Osteoblast (primary cell): ENCODE measurements at regions not wholly inside any gene's neighbourhood (a gene's known extent, or its start where the extent isn't known, plus 50 kb on each side); places are given as distances from the start of the nearest gene placed in this dataset.

Source experiments
- DNase-seq: peaks from one replicate; pipeline ENCODE4 v3.0.0; 2011; ENCODE audit warnings: low spot score, mixed read lengths; ENCODE audit not compliant: insufficient read length; ENCODE audit errors: missing footprints
- H2AFZ ChIP-seq: 2 replicates; pipeline ENCODE4 v1.6.0; 2011; ENCODE audit warnings: mild to moderate bottlenecking, low read length
- H3K27ac ChIP-seq: 2 replicates; pipeline ENCODE4 v1.5.1; 2011; ENCODE audit warnings: mild to moderate bottlenecking, low read depth, low read length, moderate library complexity
- H3K27me3 ChIP-seq: 2 replicates; pipeline ENCODE4 v1.6.0; 2012; ENCODE audit warnings: mild to moderate bottlenecking, control low read depth, inconsistent platforms, low read length, moderate library complexity; ENCODE audit not compliant: insufficient read depth
- H3K36me3 ChIP-seq: 2 replicates; pipeline ENCODE4 v1.5.1; 2011; ENCODE audit warnings: mild to moderate bottlenecking, low read length, control low read depth, moderate library complexity; ENCODE audit not compliant: insufficient read depth
- H3K4me1 ChIP-seq: 2 replicates; pipeline ENCODE4 v1.5.1; 2011; ENCODE audit warnings: mild to moderate bottlenecking, low read length, control low read depth, moderate library complexity; ENCODE audit not compliant: insufficient read depth
- H3K4me2 ChIP-seq: 2 replicates; pipeline ENCODE4 v1.6.0; 2011; ENCODE audit warnings: mild to moderate bottlenecking, low read length; ENCODE audit not compliant: insufficient read depth
- H3K4me3 ChIP-seq: fragments of 200-600 bp; sonication (generic); 3 replicates; pipeline ENCODE4 v1.5.1; 2012; ENCODE audit warnings: mild to moderate bottlenecking, low read length, inconsistent platforms; ENCODE audit not compliant: insufficient read depth
- H3K79me2 ChIP-seq: 2 replicates; pipeline ENCODE4 v1.6.0; 2012; ENCODE audit warnings: mild to moderate bottlenecking, low read length, control low read depth, inconsistent platforms; ENCODE audit not compliant: insufficient read depth
- H3K9me3 ChIP-seq: 2 replicates; pipeline ENCODE4 v1.5.1; 2011; ENCODE audit warnings: low read depth, low read length, control low read depth
- H4K20me1 ChIP-seq: 2 replicates; pipeline ENCODE4 v1.6.0; 2012; ENCODE audit warnings: mild to moderate bottlenecking, low read length, control low read depth; ENCODE audit not compliant: insufficient read depth
- TF ChIP-seq, protein P1 (sequence below): IDR thresholded peaks from 2 replicates; pipeline ENCODE4 v1.5.1; 2011; ENCODE audit warnings: mild to moderate bottlenecking, low read depth, low read length, moderate library complexity; ENCODE audit errors: extremely low read depth

DNA sequence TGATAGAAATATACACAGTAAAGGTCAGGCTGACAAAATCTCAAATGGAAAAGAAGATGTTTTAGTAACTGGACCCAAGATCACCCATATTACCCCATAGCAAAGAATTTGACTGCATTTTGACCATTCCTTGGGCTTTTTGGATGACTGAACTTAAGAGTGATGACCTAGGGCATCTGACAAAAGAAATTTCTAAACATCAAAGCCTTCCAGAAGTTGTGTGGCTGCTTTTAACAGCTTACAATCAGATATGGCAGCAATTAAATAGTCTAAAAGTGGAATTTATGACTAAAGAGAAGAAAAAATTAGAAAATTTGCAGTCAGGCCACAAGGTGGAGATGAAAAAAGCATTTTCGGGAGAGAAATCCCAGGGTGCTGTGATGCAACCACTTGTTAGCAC lies 563.0 kb downstream of the RERGL start:
- Histone ChIP-seq H3K27me3 (no peaks in the 10 kb centered on the region), H3K4me2 (no peak overlapping the region), H3K36me3 (no peaks in the 10 kb centered on the region), H3K9me3 (no peaks in the 10 kb centered on the region), H3K4me1 (no peaks in the 10 kb centered on the region), H4K20me1 (no peaks in the 10 kb centered on the region), H3K79me2 (no peaks in the 10 kb centered on the region), H2AFZ (no peak overlapping the region), H3K27ac (no peak overlapping the region), H3K4me3 (no peak overlapping the region)
- DNase-seq: no peak
- TF ChIP-seq, protein P1, sequence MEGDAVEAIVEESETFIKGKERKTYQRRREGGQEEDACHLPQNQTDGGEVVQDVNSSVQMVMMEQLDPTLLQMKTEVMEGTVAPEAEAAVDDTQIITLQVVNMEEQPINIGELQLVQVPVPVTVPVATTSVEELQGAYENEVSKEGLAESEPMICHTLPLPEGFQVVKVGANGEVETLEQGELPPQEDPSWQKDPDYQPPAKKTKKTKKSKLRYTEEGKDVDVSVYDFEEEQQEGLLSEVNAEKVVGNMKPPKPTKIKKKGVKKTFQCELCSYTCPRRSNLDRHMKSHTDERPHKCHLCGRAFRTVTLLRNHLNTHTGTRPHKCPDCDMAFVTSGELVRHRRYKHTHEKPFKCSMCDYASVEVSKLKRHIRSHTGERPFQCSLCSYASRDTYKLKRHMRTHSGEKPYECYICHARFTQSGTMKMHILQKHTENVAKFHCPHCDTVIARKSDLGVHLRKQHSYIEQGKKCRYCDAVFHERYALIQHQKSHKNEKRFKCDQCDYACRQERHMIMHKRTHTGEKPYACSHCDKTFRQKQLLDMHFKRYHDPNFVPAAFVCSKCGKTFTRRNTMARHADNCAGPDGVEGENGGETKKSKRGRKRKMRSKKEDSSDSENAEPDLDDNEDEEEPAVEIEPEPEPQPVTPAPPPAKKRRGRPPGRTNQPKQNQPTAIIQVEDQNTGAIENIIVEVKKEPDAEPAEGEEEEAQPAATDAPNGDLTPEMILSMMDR: no peak

- no peaks in the 10 kb centered on the region for H3K4me1 ChIP-seq
- TF ChIP-seq, protein P1: no peak
- H3K4me2 ChIP-seq: no peak overlapping the region
- no peaks in the 10 kb centered on the region for H3K27me3 ChIP-seq
- H3K9me3 ChIP-seq: no peaks in the 10 kb centered on the region
- H3K79me2 ChIP-seq: no peaks in the 10 kb centered on the region
- H3K36me3 ChIP-seq: no peaks in the 10 kb centered on the region
- no peak for DNase-seq
- H3K4me3 ChIP-seq: no peak overlapping the region
- no peaks in the 10 kb centered on the region for H4K20me1 ChIP-seq
- H3K27ac ChIP-seq: no peak overlapping the region
- H2AFZ ChIP-seq: no peak overlapping the region
Observed at GRCh38 chr12:17511369-17511768, 578.6 kb downstream of the RERGL start.

DNA sequence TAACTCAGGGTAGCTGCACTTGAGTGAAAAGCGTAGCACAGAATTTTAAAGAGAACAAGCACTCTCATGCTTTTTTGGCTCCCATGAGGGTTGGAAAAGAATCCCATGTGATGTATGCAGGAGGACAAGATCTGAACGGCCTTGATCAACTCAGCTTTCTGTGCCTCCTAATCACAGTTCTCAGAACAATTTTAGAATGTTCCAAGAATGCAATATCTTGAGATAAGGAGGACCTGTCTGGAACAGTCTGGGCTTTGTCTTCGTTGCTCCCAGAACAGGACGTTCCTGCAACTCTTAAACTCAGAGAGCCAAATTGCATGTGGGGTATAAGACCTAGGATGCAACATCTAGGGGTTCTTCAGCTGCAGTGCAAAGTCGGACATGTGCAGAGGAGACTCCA lies 582.7 kb downstream of the RERGL start:
- no peaks in the 10 kb centered on the region for H3K36me3 ChIP-seq
- H3K79me2 ChIP-seq: no peaks in the 10 kb centered on the region
- no peak for DNase-seq
- H3K27ac ChIP-seq: no peak overlapping the region
- H3K4me2 ChIP-seq: no peak overlapping the region
- no peak overlapping the region for H3K4me3 ChIP-seq
- no peak overlapping the region for H2AFZ ChIP-seq
- H3K4me1 ChIP-seq: no peaks in the 10 kb centered on the region
- peaks cover 1% of the 10 kb centered on the region for H3K9me3 ChIP-seq
- TF ChIP-seq, protein P1: no peak
- H3K27me3 ChIP-seq: no peaks in the 10 kb centered on the region
- H4K20me1 ChIP-seq: no peaks in the 10 kb centered on the region

- no peak overlapping the region for H3K27ac ChIP-seq
- TF ChIP-seq, protein P1: no peak
- no peak overlapping the region for H3K4me3 ChIP-seq
Observed at GRCh38 chr12:17503742-17504141, 586.3 kb downstream of the RERGL start.

More at GRCh38 chr12:17503742-17504141, 586.3 kb downstream of the RERGL start:
- H3K9me3 ChIP-seq: peaks cover 3% of the 10 kb centered on the region
- H2AFZ ChIP-seq: no peak overlapping the region
- no peaks in the 10 kb centered on the region for H3K27me3 ChIP-seq
- no peaks in the 10 kb centered on the region for H3K36me3 ChIP-seq
- H3K79me2 ChIP-seq: no peaks in the 10 kb centered on the region
- no peaks in the 10 kb centered on the region for H4K20me1 ChIP-seq
- H3K4me1 ChIP-seq: no peaks in the 10 kb centered on the region
- DNase-seq: no peak
- H3K4me2 ChIP-seq: no peak overlapping the region
